Transverse colon (tissue), 4 donors: ENCODE measurements at regions not wholly inside any gene's neighbourhood (a gene's known extent, or its start where the extent isn't known, plus 50 kb on each side); places are given as distances from the start of the nearest gene placed in this dataset.

Experiments used
- DNase-seq: peaks from one replicate; pipeline ENCODE4 v3.0.0-alpha.2; 2019
- H3K27ac ChIP-seq, 4 donors: fragments of 200-600 bp; sonication (generic); 2 replicates each; pipeline ENCODE4 v1.5.1; 2016 to 2018; ENCODE audit warnings: inconsistent platforms in 4 of 4
- H3K27me3 ChIP-seq: fragments of 200-600 bp; sonication (generic); 2 replicates; pipeline ENCODE4 v1.5.1; 2017; ENCODE audit warnings: inconsistent platforms
- H3K36me3 ChIP-seq, 4 donors: fragments of 200-600 bp; sonication (generic); 2 replicates each; pipeline ENCODE4 v1.5.1; 2017 to 2019; ENCODE audit warnings: inconsistent platforms in 4 of 4
- H3K4me1 ChIP-seq, 4 donors: fragments of 200-600 bp; sonication (generic); 2 replicates each; pipeline ENCODE4 v1.5.1; 2017 to 2020; ENCODE audit warnings: inconsistent platforms in 4 of 4
- H3K4me3 ChIP-seq, 4 donors: fragments of 200-600 bp; sonication (generic); 1 replicate in 1 of 4; 2 replicates in 3 of 4; pipeline versions ENCODE4 v1.5.1 to v1.6.1; 2017 to 2019; ENCODE audit warnings: inconsistent platforms in 4 of 4
- H3K9me3 ChIP-seq, 2 donors: fragments of 200-600 bp; sonication (generic); 2 replicates each; pipeline ENCODE4 v1.5.1; 2017 to 2019; ENCODE audit warnings: inconsistent platforms in 2 of 2
- EP300 ChIP-seq: sonication (generic); formaldehyde crosslinking; IDR thresholded peaks from one replicate; pipeline ENCODE4 v1.6.1; 2017; ENCODE audit warnings: antibody characterized with exemption, low read depth
- POLR2A ChIP-seq: fragments of 450-650 bp; IDR thresholded peaks from one replicate; pipeline ENCODE4 v1.6.1; 2016; ENCODE audit warnings: antibody characterized with exemption, mild to moderate bottlenecking, moderate library complexity
- POLR2AphosphoS5 ChIP-seq, 3 donors: sonication (generic); formaldehyde crosslinking; IDR thresholded peaks; one replicate each; pipeline ENCODE4 v1.6.1; 2016; ENCODE audit warnings: antibody characterized with exemption in 3 of 3
- WGBS, 2 donors: methylation state at CpG; one replicate each; pipeline ENCODE4 v1.1.5; 2018; ENCODE audit warnings: low coverage in 1 of 2; 5-methylcytosine and 5-hydroxymethylcytosine counted together
- in situ Hi-C, 4 donors: fragments of 200-750 bp; cut with MboI; loops; one replicate each; pipeline versions ENCODE4 v1.15.0 to v1.15.1; 2017; ENCODE audit warnings: low sequenced_read_pairs in 3 of 4, low pct_ligation_motif_present in 1 of 4, low pct_unique_long_range_greater_than_20kb in 1 of 4
- intact Hi-C: fragments of 100-400 bp; cut with DNase I; formaldehyde crosslinking; loops from one replicate; pipeline ENCODE4 v1.15.1; 2023; ENCODE audit warnings: low total_unique reads
- TF ChIP-seq, protein P1 (sequence below), 5 experiments: fragments of 200-600 bp in 3 of 5; fragments of 450-650 bp in 2 of 5; sonication (generic) in 3 of 5; IDR thresholded peaks; 1 replicate in 2 of 5; 2 replicates in 3 of 5; pipeline ENCODE4 v1.5.1; 2016 to 2017; ENCODE audit warnings: antibody characterized with exemption in 5 of 5, inconsistent platforms in 3 of 5, mild to moderate bottlenecking in 2 of 5, moderate library complexity in 1 of 5

GRCh38 chr4:129193357-129194100 lies 97.6 kb downstream of the C4orf33 start:
- no peak for DNase-seq
- TF ChIP-seq POLR2A (no peak), POLR2AphosphoS5 (IDR thresholded peaks at IDR 0.05) (no peak), EP300 (no peak)
- TF ChIP-seq, protein P1, sequence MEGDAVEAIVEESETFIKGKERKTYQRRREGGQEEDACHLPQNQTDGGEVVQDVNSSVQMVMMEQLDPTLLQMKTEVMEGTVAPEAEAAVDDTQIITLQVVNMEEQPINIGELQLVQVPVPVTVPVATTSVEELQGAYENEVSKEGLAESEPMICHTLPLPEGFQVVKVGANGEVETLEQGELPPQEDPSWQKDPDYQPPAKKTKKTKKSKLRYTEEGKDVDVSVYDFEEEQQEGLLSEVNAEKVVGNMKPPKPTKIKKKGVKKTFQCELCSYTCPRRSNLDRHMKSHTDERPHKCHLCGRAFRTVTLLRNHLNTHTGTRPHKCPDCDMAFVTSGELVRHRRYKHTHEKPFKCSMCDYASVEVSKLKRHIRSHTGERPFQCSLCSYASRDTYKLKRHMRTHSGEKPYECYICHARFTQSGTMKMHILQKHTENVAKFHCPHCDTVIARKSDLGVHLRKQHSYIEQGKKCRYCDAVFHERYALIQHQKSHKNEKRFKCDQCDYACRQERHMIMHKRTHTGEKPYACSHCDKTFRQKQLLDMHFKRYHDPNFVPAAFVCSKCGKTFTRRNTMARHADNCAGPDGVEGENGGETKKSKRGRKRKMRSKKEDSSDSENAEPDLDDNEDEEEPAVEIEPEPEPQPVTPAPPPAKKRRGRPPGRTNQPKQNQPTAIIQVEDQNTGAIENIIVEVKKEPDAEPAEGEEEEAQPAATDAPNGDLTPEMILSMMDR (IDR thresholded peaks at IDR 0.05), result no peak

DNA sequence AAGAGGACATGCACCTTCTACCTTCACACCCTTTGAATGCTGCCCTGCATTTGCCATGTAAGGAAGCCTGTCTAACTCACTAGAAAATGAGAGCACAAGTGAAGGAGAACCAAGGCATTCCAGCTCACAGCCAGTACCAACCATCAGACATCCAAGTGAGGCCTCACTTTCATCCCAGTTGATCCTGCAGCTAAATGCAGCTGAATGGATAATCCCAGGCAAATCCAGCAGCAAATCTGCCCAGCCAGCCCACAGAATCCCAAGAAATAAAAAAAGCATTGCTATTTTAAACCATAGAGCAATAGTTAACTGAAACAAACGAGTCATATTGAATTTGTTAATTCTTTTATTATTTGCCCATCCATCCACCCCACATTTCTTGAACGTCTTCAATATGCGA lies 112.5 kb downstream of the C4orf33 start:
- Histone ChIP-seq H3K4me1 (no peaks in the 10 kb centered on the region), H3K27ac (no peak overlapping the region), H3K9me3 (no peaks in the 10 kb centered on the region), H3K36me3 (no peaks in the 10 kb centered on the region), H3K27me3 (no peaks in the 10 kb centered on the region), H3K4me3 (no peak overlapping the region)
- no peak for TF ChIP-seq EP300
- TF ChIP-seq POLR2A, result no peak
- TF ChIP-seq, protein P1 (IDR thresholded peaks at IDR 0.05), result no peak
- no peak for TF ChIP-seq POLR2AphosphoS5 (IDR thresholded peaks at IDR 0.05)
- in situ Hi-C loops (loop anchor here in 1 of 4 donors (25.0 kb wide), 1 partner anchor 429 kb away; no protein-coding TSS in a partner anchor), intact Hi-C loops (no loop called here)
- DNase-seq, result no peak
- 78 to 80% methylated on average over 3 of the region's 3 CpGs for WGBS, 2 donors

More at GRCh38 chr4:129193357-129194100, 97.6 kb downstream of the C4orf33 start:
- Histone ChIP-seq H3K27me3 (no peaks in the 10 kb centered on the region), H3K27ac (no peak overlapping the region), H3K4me3 (no peak overlapping the region), H3K9me3 (no peaks in the 10 kb centered on the region), H3K4me1 (no peaks in the 10 kb centered on the region), H3K36me3 (no peaks in the 10 kb centered on the region)
- WGBS, 2 donors, result 49 to 69% methylated on average over 3 of the region's 3 CpGs
- in situ Hi-C loops, result no loop called here
- intact Hi-C loops, result no loop called here

GRCh38 chr4:129213692-129214091 lies 117.7 kb downstream of the C4orf33 start:
- H3K4me1 ChIP-seq, result no peaks in the 10 kb centered on the region
- H3K27me3 ChIP-seq, result no peaks in the 10 kb centered on the region
- H3K27ac ChIP-seq, result no peak overlapping the region
- WGBS, 2 donors, result 59 to 75% methylated on average over 1 of the region's 1 CpG
- DNase-seq, result no peak
- H3K4me3 ChIP-seq, result no peak overlapping the region
- intact Hi-C loops (no loop called here), in situ Hi-C loops (loop anchor here in 1 of 4 donors (25.0 kb wide), 1 partner anchor 424 kb away; no protein-coding TSS in a partner anchor)
- TF ChIP-seq, protein P1 (IDR thresholded peaks at IDR 0.05), result no peak
- TF ChIP-seq POLR2AphosphoS5 (IDR thresholded peaks at IDR 0.05) (no peak), EP300 (no peak), POLR2A (no peak)
- no peaks in the 10 kb centered on the region for H3K9me3 ChIP-seq
- H3K36me3 ChIP-seq, result no peaks in the 10 kb centered on the region

DNA sequence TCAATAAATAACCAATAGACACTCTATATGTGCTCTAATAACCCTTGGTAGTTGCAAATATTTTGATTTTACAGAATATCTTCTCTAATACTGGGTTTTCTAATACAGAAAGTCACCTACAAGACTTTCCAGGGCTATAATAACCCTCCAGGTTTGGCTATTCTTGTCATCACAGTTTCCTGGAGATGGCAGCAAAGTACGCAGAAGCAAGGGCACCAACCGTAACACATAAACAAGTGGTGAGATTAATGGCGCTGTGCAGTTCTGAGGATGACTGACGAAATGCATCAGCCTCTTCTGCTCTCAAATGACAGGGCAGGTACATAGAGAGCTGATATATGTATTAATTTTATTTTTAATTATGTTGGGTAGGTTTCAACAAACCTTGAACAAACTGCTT lies 122.4 kb downstream of the C4orf33 start:
- Histone ChIP-seq H3K27ac (no peak overlapping the region), H3K4me1 (no peaks in the 10 kb centered on the region), H3K9me3 (no peaks in the 10 kb centered on the region), H3K4me3 (no peak overlapping the region), H3K27me3 (no peaks in the 10 kb centered on the region), H3K36me3 (no peaks in the 10 kb centered on the region)
- DNase-seq, result peak; percentile 8
- in situ Hi-C loops (loop anchor here in 1 of 4 donors (25.0 kb wide), 1 partner anchor 419 kb away; no protein-coding TSS in a partner anchor), intact Hi-C loops (no loop called here)
- no peak for TF ChIP-seq POLR2A
- TF ChIP-seq, protein P1 (IDR thresholded peaks at IDR 0.05), result peak in 2 of 5 experiments; percentile 11 to 22
- 41 to 44% methylated on average over 4 of the region's 4 CpGs for WGBS, 2 donors
